CD4-positive, alpha-beta T cell (primary cell): ENCODE measurements at regions not wholly inside any gene's neighbourhood (a gene's known extent, or its start where the extent isn't known, plus 50 kb on each side); places are given as distances from the start of the nearest gene placed in this dataset.
"Not testable (repeated sequence)": the region's sequence is repeated elsewhere in the genome, so short reads cannot be mapped to it uniquely, and the experiment has no call there.

Experiments
- ATAC-seq: fragments of 200-7000 bp; cut with Tn5 transposase; one replicate; pipeline ENCODE4 v1.10.0; 2022; ENCODE audit warnings: mild to moderate bottlenecking; ENCODE audit not compliant: poor library complexity
- CTCF ChIA-PET: fragments of 350-600 bp; sonication (Branson Sonifier 250); formaldehyde crosslinking; loops from one replicate; lab custom pipeline; 2021; ENCODE audit warnings: antibody characterized with exemption, inconsistent platforms; lab: Charles Lee
- POLR2A ChIA-PET: fragments of 350-600 bp; sonication (Branson Sonifier 250); formaldehyde crosslinking; loops from one replicate; lab custom pipeline; 2021; ENCODE audit warnings: antibody characterized with exemption, inconsistent platforms; lab: Charles Lee
- DNase-seq, 14 experiments: peaks; one replicate each; pipeline ENCODE4 v3.0.0-alpha.2; 2013 to 2020; ENCODE audit warnings: mixed read lengths in 2 of 14
- H3K27ac ChIP-seq, 2 donors: one replicate each; pipeline versions ENCODE4 v1.5.1 to v1.7.0; 2013; ENCODE audit warnings: low read length in 2 of 2, low read depth in 1 of 2, mild to moderate bottlenecking in 1 of 2
- H3K27me3 ChIP-seq, 2 experiments: 1 replicate in 1 of 2; 2 replicates in 1 of 2; pipeline versions ENCODE4 v1.6.1 to v1.7.0; 2013; ENCODE audit warnings: low read length in 2 of 2, control low read depth in 1 of 2, mild to moderate bottlenecking in 1 of 2, moderate library complexity in 1 of 2; ENCODE audit not compliant: insufficient read depth in 2 of 2, control insufficient read depth in 1 of 2
- H3K36me3 ChIP-seq: one replicate; pipeline ENCODE4 v1.6.1; 2013; ENCODE audit warnings: low read length, control low read depth; ENCODE audit not compliant: insufficient read depth
- H3K4me1 ChIP-seq: one replicate; pipeline ENCODE4 v1.6.1; 2013; ENCODE audit warnings: low read length, control low read depth; ENCODE audit not compliant: insufficient read depth
- H3K4me3 ChIP-seq: one replicate; pipeline ENCODE4 v1.5.1; 2013; ENCODE audit warnings: mild to moderate bottlenecking, low read length, moderate library complexity
- H3K9me3 ChIP-seq, 2 experiments: 1 replicate in 1 of 2; 2 replicates in 1 of 2; pipeline versions ENCODE4 v1.6.1 to v1.7.0; 2013; ENCODE audit warnings: low read length in 2 of 2, mild to moderate bottlenecking in 2 of 2, control low read depth in 1 of 2, moderate library complexity in 1 of 2; ENCODE audit not compliant: control insufficient read depth in 1 of 2, insufficient read depth in 1 of 2
- H3K27ac Mint-ChIP-seq: one replicate; pipeline ENCODE4 v1.8.0; 2020; ENCODE audit warnings: mixed read lengths
- H3K27me3 Mint-ChIP-seq: one replicate; pipeline ENCODE4 v1.8.0; 2021; ENCODE audit warnings: mixed read lengths
- H3K36me3 Mint-ChIP-seq: one replicate; pipeline ENCODE4 v1.8.0; 2021; ENCODE audit warnings: low read depth, mixed read lengths
- H3K4me1 Mint-ChIP-seq: one replicate; pipeline ENCODE4 v1.8.0; 2021; ENCODE audit warnings: low read depth, mixed read lengths
- H3K4me3 Mint-ChIP-seq: one replicate; pipeline ENCODE4 v1.8.0; 2020; ENCODE audit warnings: mild to moderate bottlenecking, mixed read lengths
- H3K9me3 Mint-ChIP-seq: one replicate; pipeline ENCODE4 v1.8.0; 2020; ENCODE audit warnings: mixed read lengths
- CTCF ChIP-seq: fragments of 200-600 bp; IDR thresholded peaks from one replicate; pipeline ENCODE4 v1.8.0; 2022; ENCODE audit warnings: antibody characterized with exemption, mild to moderate bottlenecking
- intact Hi-C, 2 experiments: fragments of 100-400 bp; cut with DNase I in 1 of 2; cut with micrococcal nuclease in 1 of 2; formaldehyde crosslinking; loops; one replicate each; pipeline versions ENCODE4 v1.15.1 to v1.9.0; 2023 to 2025; cut with DNase I, micrococcal nuclease

- DNase-seq, result no peak
- Histone ChIP-seq H3K36me3 (no peaks in the 10 kb centered on the region), H3K9me3 (no peaks in the 10 kb centered on the region), H3K27ac (no peak overlapping the region), H3K27me3 (peaks cover 0 to 8% of the 10 kb centered on the region in 2 experiments), H3K4me3 (no peak overlapping the region), H3K4me1 (no peaks in the 10 kb centered on the region)
- Mint-ChIP-seq H3K27me3 (peaks cover 30% of the 10 kb centered on the region), H3K9me3 (peaks cover 6% of the 10 kb centered on the region), H3K27ac (no peak overlapping the region), H3K4me1 (no peaks in the 10 kb centered on the region), H3K36me3 (no peaks in the 10 kb centered on the region), H3K4me3 (no peak overlapping the region)
- CTCF ChIA-PET, result no interaction called here
- no peak for ATAC-seq
- intact Hi-C loops, result loop anchor here in 1 of 2 experiments (10.0 kb wide), 1 partner anchor 64 kb away; no protein-coding TSS in a partner anchor
- no peak for TF ChIP-seq CTCF
- POLR2A ChIA-PET, result no interaction called here
Measured at GRCh38 chr16:13848795-13849194, 71.2 kb upstream of the ERCC4 start.

- H3K4me3 ChIP-seq, H3K27ac ChIP-seq, H3K27me3 ChIP-seq, H3K36me3 ChIP-seq, H3K9me3 ChIP-seq, H3K4me3 Mint-ChIP-seq, H3K9me3 Mint-ChIP-seq, H3K4me1 Mint-ChIP-seq, ATAC-seq, CTCF ChIA-PET, H3K27ac Mint-ChIP-seq, intact Hi-C loops, H3K4me1 ChIP-seq, POLR2A ChIA-PET, DNase-seq, H3K36me3 Mint-ChIP-seq: not testable (repeated sequence)
- H3K27me3 Mint-ChIP-seq, result peaks cover 29% of the 10 kb centered on the region
Measured at GRCh38 chr16:13850173-13850572, 69.8 kb upstream of the ERCC4 start.

GRCh38 chr16:13852827-13853226 lies 67.1 kb upstream of the ERCC4 start:
- Histone ChIP-seq H3K36me3 (no peaks in the 10 kb centered on the region), H3K4me1 (no peaks in the 10 kb centered on the region), H3K27me3 (peaks cover 4 to 19% of the 10 kb centered on the region in 2 experiments), H3K27ac (no peak overlapping the region), H3K4me3 (no peak overlapping the region), H3K9me3 (no peaks in the 10 kb centered on the region)
- H3K27me3 Mint-ChIP-seq, result peaks cover 30% of the 10 kb centered on the region
- ChIA-PET CTCF (no interaction called here), POLR2A (no interaction called here)
- no peak overlapping the region for H3K4me3 Mint-ChIP-seq
- DNase-seq, result no peak
- ATAC-seq, result no peak
- H3K36me3 Mint-ChIP-seq, result no peaks in the 10 kb centered on the region
- H3K27ac Mint-ChIP-seq, result no peak overlapping the region
- no peaks in the 10 kb centered on the region for H3K4me1 Mint-ChIP-seq
- H3K9me3 Mint-ChIP-seq, result peaks cover 3% of the 10 kb centered on the region
- no peak for TF ChIP-seq CTCF
- intact Hi-C loops, result no loop called here

GRCh38 chr16:13856398-13856797 lies 63.6 kb upstream of the ERCC4 start:
- peaks cover 7 to 30% of the 10 kb centered on the region in 2 experiments for H3K27me3 ChIP-seq
- Mint-ChIP-seq H3K4me1 (no peaks in the 10 kb centered on the region), H3K27me3 (peaks cover 48% of the 10 kb centered on the region), H3K27ac (no peak overlapping the region), H3K4me3 (no peak overlapping the region), H3K36me3 (no peaks in the 10 kb centered on the region), H3K9me3 (peaks cover under 1% of the 10 kb centered on the region)
- ChIA-PET POLR2A (no interaction called here), CTCF (no interaction called here)
- no peak overlapping the region for H3K4me3 ChIP-seq
- ATAC-seq (no peak), DNase-seq (no peak)
- H3K36me3 ChIP-seq, result no peaks in the 10 kb centered on the region
- H3K27ac ChIP-seq, result no peak overlapping the region
- no peak for TF ChIP-seq CTCF
- intact Hi-C loops, result no loop called here
- H3K4me1 ChIP-seq, result no peaks in the 10 kb centered on the region
- H3K9me3 ChIP-seq, result no peaks in the 10 kb centered on the region
